Stomach (tissue), 8 donors: ENCODE measurements at regions not wholly inside any gene's neighbourhood (a gene's known extent, or its start where the extent isn't known, plus 50 kb on each side); places are given as distances from the start of the nearest gene placed in this dataset.
A peak's percentile ranks its signal among the peaks of the same experiment; 100 is the strongest.

Experiments
- DNase-seq, 2 donors: peaks; one replicate each; pipeline versions ENCODE4 v3.0.0 to v3.0.0-alpha.2; 2013 to 2019
- H3K27ac ChIP-seq, 5 donors: fragments of 200-600 bp in 4 of 5; sonication (generic) in 4 of 5; one replicate each; pipeline ENCODE4 v1.5.1; 2013 to 2019; ENCODE audit warnings: mild to moderate bottlenecking in 1 of 5, moderate library complexity in 1 of 5
- H3K27me3 ChIP-seq, 3 donors: fragments of 200-600 bp; sonication (generic); one replicate each; pipeline ENCODE4 v1.5.1; 2017 to 2019; ENCODE audit warnings: mixed run types in 1 of 3
- H3K36me3 ChIP-seq, 4 donors: fragments of 200-600 bp; sonication (generic); 1 replicate in 3 of 4; 2 replicates in 1 of 4; pipeline ENCODE4 v1.5.1; 2016 to 2019
- H3K4me1 ChIP-seq, 4 donors: fragments of 200-600 bp; sonication (generic); one replicate each; pipeline ENCODE4 v1.5.1; 2016 to 2019
- H3K4me3 ChIP-seq, 4 donors: fragments of 200-600 bp; sonication (generic) in 3 of 4; one replicate each; pipeline ENCODE4 v1.5.1; 2016 to 2019; ENCODE audit warnings: mild to moderate bottlenecking in 1 of 4
- H3K9me3 ChIP-seq, 4 donors: fragments of 200-600 bp; sonication (generic); one replicate each; pipeline ENCODE4 v1.5.1; 2016 to 2019
- CTCF ChIP-seq, 7 experiments: fragments of 450-650 bp in 4 of 7; fragments of 200-600 bp in 3 of 7; sonication (generic) in 3 of 7; IDR thresholded peaks; one replicate each; pipeline ENCODE4 v1.5.1; 2016 to 2019; ENCODE audit warnings: antibody characterized with exemption in 7 of 7, control low read depth in 2 of 7, mild to moderate bottlenecking in 1 of 7
- EP300 ChIP-seq: sonication (generic); formaldehyde crosslinking; IDR thresholded peaks from one replicate; pipeline ENCODE4 v1.6.1; 2017; ENCODE audit warnings: antibody characterized with exemption
- POLR2A ChIP-seq, 4 donors: fragments of 450-650 bp; IDR thresholded peaks; one replicate each; pipeline ENCODE4 v1.6.1; 2016; ENCODE audit warnings: antibody characterized with exemption in 4 of 4, control low read depth in 2 of 4, mild to moderate bottlenecking in 1 of 4, moderate library complexity in 1 of 4
- POLR2AphosphoS5 ChIP-seq, 3 donors: sonication (generic); formaldehyde crosslinking; IDR thresholded peaks; one replicate each; pipeline ENCODE4 v1.6.1; 2016; ENCODE audit warnings: antibody characterized with exemption in 3 of 3
- WGBS, 5 donors: extraction: QIAGEN DNeasy Blood & Tissue Kit in 3 of 5; methylation state at CpG; one replicate each; pipeline versions ENCODE4 v1.1.5 to v1.1.7; 2013 to 2018; 5-methylcytosine and 5-hydroxymethylcytosine counted together
- intact Hi-C: fragments of 100-400 bp; cut with DNase I; formaldehyde crosslinking; loops from one replicate; pipeline ENCODE4 v1.15.1; 2023; ENCODE audit warnings: low total_unique reads
- donor health status: healthy with polysubstance abuse.
- donor health status: Bipolar disorder and iron deficiency.
- donor health status: healthy.

DNA sequence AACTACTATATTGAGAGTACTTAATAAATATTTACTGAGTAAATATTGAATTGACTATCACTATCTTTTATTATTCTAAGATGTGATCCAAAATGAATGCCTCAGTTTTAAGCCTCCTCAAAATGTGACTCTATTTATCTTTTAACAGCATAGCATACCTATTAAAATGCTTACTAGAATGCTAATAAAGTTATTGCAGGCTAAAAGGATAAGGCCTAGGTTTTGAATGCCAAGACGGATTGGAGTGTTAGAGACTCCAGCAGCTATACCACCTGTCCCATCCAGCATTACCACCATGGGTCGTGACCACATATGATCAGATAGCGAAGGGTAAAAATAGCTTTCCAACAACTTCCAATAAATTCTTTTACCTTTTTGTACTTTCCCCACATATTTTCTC lies 64.7 kb upstream of the MYRIP start:
- Histone ChIP-seq H3K4me1 (peaks cover 0 to 10% (median 2%) of the 10 kb centered on the region in 4 donors), H3K27ac (no peak overlapping the region), H3K36me3 (no peaks in the 10 kb centered on the region), H3K9me3 (peaks cover 0 to 7% (median 3%) of the 10 kb centered on the region in 4 donors), H3K4me3 (no peak overlapping the region), H3K27me3 (no peaks in the 10 kb centered on the region)
- no peak for DNase-seq
- 77 to 91% (median 82%) methylated on average over 3 of the region's 3 CpGs for WGBS, 5 donors
- no peak for TF ChIP-seq CTCF (IDR thresholded peaks at IDR 0.05)
- no peak for TF ChIP-seq EP300
- TF ChIP-seq POLR2A (IDR thresholded peaks at IDR 0.05), result no peak
- TF ChIP-seq POLR2AphosphoS5 (IDR thresholded peaks at IDR 0.05), result no peak
- intact Hi-C loops, result no loop called here

DNA sequence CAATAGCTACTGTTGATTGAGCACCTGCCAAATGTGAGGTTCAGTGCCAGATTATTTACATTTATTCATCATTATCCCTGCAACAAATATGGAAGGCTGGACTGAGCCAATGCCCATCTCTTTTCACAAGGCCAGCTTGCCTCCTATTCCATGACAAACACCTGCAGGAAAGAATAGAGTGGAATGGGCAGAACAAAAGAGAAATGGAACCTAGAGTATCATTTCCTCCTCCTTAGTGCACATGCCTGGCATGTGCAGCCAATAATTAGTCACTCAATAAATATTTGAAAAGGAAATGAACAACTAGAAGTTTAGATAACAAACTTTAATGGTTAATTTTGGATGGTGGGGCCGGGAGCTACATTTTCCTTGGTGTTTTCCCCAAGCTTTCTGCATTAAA lies 61.4 kb upstream of the MYRIP start:
- Histone ChIP-seq H3K27me3 (no peaks in the 10 kb centered on the region), H3K4me1 (peaks cover 0 to 26% (median 5%) of the 10 kb centered on the region in 4 donors), H3K4me3 (no peak overlapping the region), H3K27ac (no peak overlapping the region), H3K36me3 (no peaks in the 10 kb centered on the region), H3K9me3 (no peaks in the 10 kb centered on the region)
- TF ChIP-seq POLR2AphosphoS5 (IDR thresholded peaks at IDR 0.05) (peak in 2 of 3 donors; percentile 29 to 61), CTCF (IDR thresholded peaks at IDR 0.05) (no peak), EP300 (no peak), POLR2A (IDR thresholded peaks at IDR 0.05) (no peak)
- intact Hi-C loops, result no loop called here
- 17 to 45% (median 22%) methylated on average over 1 of the region's 1 CpG for WGBS, 5 donors
- no peak for DNase-seq

- H3K4me1 ChIP-seq, result peaks cover 0 to 26% (median 5%) of the 10 kb centered on the region in 4 donors
- WGBS, 5 donors, result 67 to 75% (median 70%) methylated on average over 2 of the region's 2 CpGs
- no peaks in the 10 kb centered on the region for H3K36me3 ChIP-seq
- no peak for TF ChIP-seq CTCF (IDR thresholded peaks at IDR 0.05)
- TF ChIP-seq POLR2A (IDR thresholded peaks at IDR 0.05), result no peak
- TF ChIP-seq POLR2AphosphoS5 (IDR thresholded peaks at IDR 0.05), result no peak
- no peak for TF ChIP-seq EP300
- H3K9me3 ChIP-seq, result no peaks in the 10 kb centered on the region
- DNase-seq, result no peak
- intact Hi-C loops, result no loop called here
- no peak overlapping the region for H3K4me3 ChIP-seq
- H3K27me3 ChIP-seq, result no peaks in the 10 kb centered on the region
- H3K27ac ChIP-seq, result no peak overlapping the region
Observed at GRCh38 chr3:39748763-39749162, 60.6 kb upstream of the MYRIP start.

DNA sequence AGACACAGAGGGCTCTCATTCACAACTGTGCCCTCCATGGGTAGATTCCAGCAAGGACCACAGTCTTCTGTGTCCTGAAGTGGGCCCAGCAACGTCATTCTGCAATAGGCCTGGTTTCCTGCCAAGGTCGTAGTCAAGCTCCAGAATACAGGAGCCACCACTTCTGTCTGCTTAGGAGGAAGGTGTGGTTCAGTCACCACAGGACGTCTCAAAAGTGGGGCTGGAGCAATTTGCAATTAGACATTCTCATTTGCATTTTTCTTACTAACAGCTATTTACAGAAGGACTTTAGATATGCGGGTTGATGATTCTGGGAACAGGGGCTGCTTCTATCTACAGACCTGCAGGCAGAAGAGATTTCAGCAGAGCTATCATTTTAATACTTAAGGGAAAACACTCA lies 58.7 kb upstream of the MYRIP start:
- no peak for TF ChIP-seq POLR2AphosphoS5 (IDR thresholded peaks at IDR 0.05)
- no peak for TF ChIP-seq CTCF (IDR thresholded peaks at IDR 0.05)
- no peak for TF ChIP-seq POLR2A (IDR thresholded peaks at IDR 0.05)
- TF ChIP-seq EP300, result no peak
- Histone ChIP-seq H3K4me3 (no peak overlapping the region), H3K36me3 (no peaks in the 10 kb centered on the region), H3K27me3 (no peaks in the 10 kb centered on the region), H3K9me3 (no peaks in the 10 kb centered on the region), H3K4me1 (peaks cover 0 to 26% (median 5%) of the 10 kb centered on the region in 4 donors), H3K27ac (no peak overlapping the region)
- 37 to 51% (median 49%) methylated on average over 3 to 4 of the region's 4 CpGs for WGBS, 5 donors
- DNase-seq, result no peak
- intact Hi-C loops, result no loop called here
